ENCODE measurements at regions not wholly inside any gene's neighbourhood (a gene's known extent, or its start where the extent isn't known, plus 50 kb on each side); places are given as distances from the start of the nearest gene placed in this dataset.
"Not testable (repeated sequence)": the region's sequence is repeated elsewhere in the genome, so short reads cannot be mapped to it uniquely, and the experiment has no call there.

- no peak for DNase-seq
Observed at GRCh38 chr6:153984811-153985210, 54.2 kb upstream of the OPRM1 start.

- no peak for DNase-seq
Observed at GRCh38 chr6:153980171-153980570, 58.9 kb upstream of the OPRM1 start.

- not testable (repeated sequence) for DNase-seq
Observed at GRCh38 chr6:153978911-153979548, 60.0 kb upstream of the OPRM1 start.

- no peak for DNase-seq
Observed at GRCh38 chr6:153976921-153977693, 61.9 kb upstream of the OPRM1 start.

GRCh38 chr6:153966001-153966400 is 73.0 kb upstream of the OPRM1 start:
- DNase-seq: no peak

- DNase-seq: peak; percentile 22
Observed at GRCh38 chr6:153963352-153963751, 75.7 kb upstream of the OPRM1 start.

- DNase-seq: no peak
Observed at GRCh38 chr6:153962555-153962954, 76.5 kb upstream of the OPRM1 start.

GRCh38 chr6:153960741-153961140 is 78.3 kb upstream of the OPRM1 start:
- no peak for DNase-seq

- no peak for DNase-seq
Observed at GRCh38 chr6:153960281-153960680, 78.8 kb upstream of the OPRM1 start.

GRCh38 chr6:153959276-153959675 is 79.8 kb upstream of the OPRM1 start:
- no peak for DNase-seq

- DNase-seq: no peak
Observed at GRCh38 chr6:153958860-153959259, 80.2 kb upstream of the OPRM1 start.

- no peak for DNase-seq
Observed at GRCh38 chr6:153957394-153957793, 81.6 kb upstream of the OPRM1 start.

GRCh38 chr6:153956808-153957207 is 82.2 kb upstream of the OPRM1 start:
- no peak for DNase-seq

GRCh38 chr6:153949616-153950015 is 89.4 kb upstream of the OPRM1 start:
- no peak for DNase-seq

- peak; percentile 2 for DNase-seq
Observed at GRCh38 chr6:153947808-153948447, 91.1 kb upstream of the OPRM1 start.

- no peak for DNase-seq
Observed at GRCh38 chr6:153944201-153944600, 94.8 kb upstream of the OPRM1 start.

GRCh38 chr6:153942361-153942760 is 96.7 kb upstream of the OPRM1 start:
- no peak for DNase-seq

- DNase-seq: no peak
Observed at GRCh38 chr6:153941768-153942167, 97.3 kb upstream of the OPRM1 start.

GRCh38 chr6:153938876-153939275 is 100.2 kb upstream of the OPRM1 start:
- DNase-seq: no peak

- DNase-seq: no peak
Observed at GRCh38 chr6:153931431-153931830, 107.6 kb upstream of the OPRM1 start.

- no peak for DNase-seq
Observed at GRCh38 chr6:153927867-153928266, 111.2 kb upstream of the OPRM1 start.

GRCh38 chr6:153898360-153899059 is 140.5 kb upstream of the OPRM1 start:
- no peak for DNase-seq

- no peak for DNase-seq
Observed at GRCh38 chr6:153882411-153882810, 156.6 kb upstream of the OPRM1 start.

- no peak for DNase-seq
Observed at GRCh38 chr6:153873541-153873940, 165.5 kb upstream of the OPRM1 start.
